ENCODE measurements at regions not wholly inside any gene's neighbourhood (a gene's known extent, or its start where the extent isn't known, plus 50 kb on each side); places are given as distances from the start of the nearest gene placed in this dataset.

GRCh38 chr3:146345900-146346299 is 95.0 kb upstream of the PLSCR4 start:
- CTCF ChIA-PET: interaction anchor here (0.8 kb wide), 1 partner anchor 124 kb away, joined by 3 read pairs; no protein-coding TSS in a partner anchor
- no TSS peak for BruUV-seq (replicated peaks)

GRCh38 chr3:146343551-146343950 is 92.6 kb upstream of the PLSCR4 start:
- Mint-ChIP-seq H3K4me3 (ENCODE audit: low read depth, unreplicated experiment) (no peak overlapping the region), H3K27ac (ENCODE audit: unreplicated experiment) (no peak overlapping the region), H3K27me3 (ENCODE audit: unreplicated experiment) (no peaks in the 10 kb centered on the region), H3K4me1 (ENCODE audit: low read depth, unreplicated experiment) (no peaks in the 10 kb centered on the region), H3K9me3 (ENCODE audit: low read depth, unreplicated experiment) (peaks cover 2% of the 10 kb centered on the region), H3K36me3 (ENCODE audit: insufficient read depth, unreplicated experiment) (no peaks in the 10 kb centered on the region)
- CTCF ChIA-PET: interaction anchor here (1.2 kb wide), 3 partner anchors 49 to 201 kb away, joined by 3 to 4 read pairs (median 3); partner anchors contain the start of gene PLSCR1
- no peak for DNase-seq
- BruUV-seq (replicated peaks): no TSS peak
- no peak for TF ChIP-seq CTCF (IDR thresholded peaks at IDR 0.05; ENCODE audit: unreplicated experiment)
- intact Hi-C loops (cut with micrococcal nuclease; ENCODE audit: unreplicated experiment): no loop called here

More at GRCh38 chr3:146345900-146346299, 95.0 kb upstream of the PLSCR4 start:
- intact Hi-C loops (cut with micrococcal nuclease; ENCODE audit: unreplicated experiment): no loop called here
- no peak for TF ChIP-seq CTCF (IDR thresholded peaks at IDR 0.05; ENCODE audit: unreplicated experiment)
- no peak overlapping the region for H3K27ac Mint-ChIP-seq (ENCODE audit: unreplicated experiment)
- peaks cover 7% of the 10 kb centered on the region for H3K9me3 Mint-ChIP-seq (ENCODE audit: low read depth, unreplicated experiment)
- no peak overlapping the region for H3K4me3 Mint-ChIP-seq (ENCODE audit: low read depth, unreplicated experiment)
- no peaks in the 10 kb centered on the region for H3K36me3 Mint-ChIP-seq (ENCODE audit: insufficient read depth, unreplicated experiment)
- H3K27me3 Mint-ChIP-seq (ENCODE audit: unreplicated experiment): no peaks in the 10 kb centered on the region
- H3K4me1 Mint-ChIP-seq (ENCODE audit: low read depth, unreplicated experiment): no peaks in the 10 kb centered on the region
- DNase-seq: no peak

- no peak overlapping the region for H3K27ac Mint-ChIP-seq (ENCODE audit: unreplicated experiment)
These were observed 92.1 kb upstream of the PLSCR4 start for GRCh38 chr3:146342989-146343388.

GRCh38 chr3:146339349-146339748 is 88.4 kb upstream of the PLSCR4 start:
- Mint-ChIP-seq H3K9me3 (ENCODE audit: low read depth, unreplicated experiment) (peaks cover 5% of the 10 kb centered on the region), H3K4me1 (ENCODE audit: low read depth, unreplicated experiment) (peaks cover 16% of the 10 kb centered on the region), H3K4me3 (ENCODE audit: low read depth, unreplicated experiment) (no peak overlapping the region), H3K27ac (ENCODE audit: unreplicated experiment) (no peak overlapping the region), H3K36me3 (ENCODE audit: insufficient read depth, unreplicated experiment) (no peaks in the 10 kb centered on the region), H3K27me3 (ENCODE audit: unreplicated experiment) (no peaks in the 10 kb centered on the region)
- CTCF ChIA-PET: no interaction called here
- TF ChIP-seq CTCF (IDR thresholded peaks at IDR 0.05; ENCODE audit: unreplicated experiment): no peak
- BruUV-seq (replicated peaks): no TSS peak
- intact Hi-C loops (cut with micrococcal nuclease; ENCODE audit: unreplicated experiment): no loop called here
- no peak for DNase-seq

More at GRCh38 chr3:146342989-146343388, 92.1 kb upstream of the PLSCR4 start:
- no peak for DNase-seq
- CTCF ChIA-PET: interaction anchor here (1.2 kb wide), 3 partner anchors 50 to 202 kb away, joined by 3 to 4 read pairs (median 3); partner anchors contain the start of gene PLSCR1
- no peak for TF ChIP-seq CTCF (IDR thresholded peaks at IDR 0.05; ENCODE audit: unreplicated experiment)
- BruUV-seq (replicated peaks): no TSS peak
- H3K4me1 Mint-ChIP-seq (ENCODE audit: low read depth, unreplicated experiment): no peaks in the 10 kb centered on the region
- no peaks in the 10 kb centered on the region for H3K36me3 Mint-ChIP-seq (ENCODE audit: insufficient read depth, unreplicated experiment)
- intact Hi-C loops (cut with micrococcal nuclease; ENCODE audit: unreplicated experiment): no loop called here
- H3K4me3 Mint-ChIP-seq (ENCODE audit: low read depth, unreplicated experiment): no peak overlapping the region
- H3K27me3 Mint-ChIP-seq (ENCODE audit: unreplicated experiment): no peaks in the 10 kb centered on the region
- peaks cover 2% of the 10 kb centered on the region for H3K9me3 Mint-ChIP-seq (ENCODE audit: low read depth, unreplicated experiment)

Measured in Calu3 (cell line).